Thoracic aorta (tissue), 2 donors: ENCODE measurements at regions not wholly inside any gene's neighbourhood (a gene's known extent, or its start where the extent isn't known, plus 50 kb on each side); places are given as distances from the start of the nearest gene placed in this dataset.
"Not testable (repeated sequence)": the region's sequence is repeated elsewhere in the genome, so short reads cannot be mapped to it uniquely, and the experiment has no call there.

Experiments
- ATAC-seq: fragments of 150-250 bp; one replicate; pipeline ENCODE4 v1.8.0; 2017; ENCODE audit warnings: low read depth; ENCODE audit not compliant: insufficient number of reproducible peaks, low FRiP score
- DNase-seq: peaks from one replicate; pipeline ENCODE4 v3.0.0-alpha.2; 2020; ENCODE audit warnings: low spot score
- H3K27ac ChIP-seq, 2 donors: fragments of 200-600 bp; sonication (generic); 1 replicate in 1 of 2; 2 replicates in 1 of 2; pipeline ENCODE4 v1.5.1; 2016; ENCODE audit warnings: mild to moderate bottlenecking in 2 of 2, moderate library complexity in 2 of 2
- H3K27me3 ChIP-seq: fragments of 200-600 bp; sonication (generic); replicated peaks from 2 replicates; pipeline ENCODE4 v1.6.0; 2016; ENCODE audit warnings: mild to moderate bottlenecking; ENCODE audit not compliant: insufficient read depth
- H3K36me3 ChIP-seq: fragments of 200-600 bp; sonication (generic); one replicate; pipeline ENCODE4 v1.5.1; 2016
- H3K4me1 ChIP-seq, 2 donors: fragments of 200-600 bp; sonication (generic); 1 replicate in 1 of 2; 2 replicates in 1 of 2; pipeline versions ENCODE4 v1.5.1 to v1.6.0; 2016; ENCODE audit warnings: low read depth in 2 of 2, mild to moderate bottlenecking in 1 of 2; ENCODE audit not compliant: control insufficient read depth in 1 of 2
- H3K4me3 ChIP-seq: fragments of 200-600 bp; sonication (generic); 2 replicates; pipeline ENCODE4 v1.5.1; 2016; ENCODE audit warnings: mild to moderate bottlenecking
- H3K9me3 ChIP-seq: fragments of 200-600 bp; sonication (generic); 2 replicates; pipeline ENCODE4 v1.5.1; 2016

DNA sequence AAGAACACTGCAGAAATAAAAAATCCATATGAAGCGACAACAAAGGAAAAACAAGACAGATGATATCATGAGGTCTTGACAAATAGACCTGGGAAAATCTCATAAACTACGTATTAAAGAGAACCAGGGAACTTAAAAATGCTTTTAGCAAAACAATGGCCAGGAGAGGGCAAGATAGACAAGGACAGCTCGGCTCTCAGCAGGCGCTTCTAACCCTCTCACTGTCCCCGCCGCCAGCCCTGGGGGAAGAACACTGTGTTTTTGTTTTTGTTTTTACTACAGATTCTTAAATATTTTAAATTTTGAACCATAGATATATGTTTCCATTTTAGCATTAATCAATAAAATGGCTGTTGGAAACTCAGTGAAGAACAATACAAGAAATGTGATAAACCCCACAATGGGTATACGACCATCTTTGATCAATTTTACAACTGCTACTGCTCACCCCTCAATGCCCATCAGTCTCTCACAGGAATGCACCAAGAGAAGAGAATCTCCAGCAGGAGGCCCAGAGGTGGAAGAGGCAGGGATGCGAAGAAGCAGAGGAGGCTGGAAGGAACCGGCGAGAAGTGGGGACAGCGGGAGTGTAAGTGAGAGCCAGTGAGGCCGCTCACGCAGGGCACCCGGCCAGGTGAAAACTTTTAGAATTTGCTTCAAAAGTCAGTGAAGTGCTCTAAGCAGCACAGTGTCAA lies 98.0 kb downstream of the CHRFAM7A start:
- ATAC-seq, H3K9me3 ChIP-seq, DNase-seq, H3K4me3 ChIP-seq, H3K27me3 ChIP-seq, H3K4me1 ChIP-seq, H3K36me3 ChIP-seq, H3K27ac ChIP-seq: not testable (repeated sequence)

GRCh38 chr15:30303968-30304367 lies 89.4 kb downstream of the CHRFAM7A start:
- not testable (repeated sequence) for H3K36me3 ChIP-seq, H3K4me1 ChIP-seq, H3K4me3 ChIP-seq, H3K9me3 ChIP-seq, H3K27me3 ChIP-seq, ATAC-seq, H3K27ac ChIP-seq, DNase-seq
